ENCODE measurements at regions not wholly inside any gene's neighbourhood (a gene's known extent, or its start where the extent isn't known, plus 50 kb on each side); places are given as distances from the start of the nearest gene placed in this dataset.

- intact Hi-C loops (cut with micrococcal nuclease) = loop anchor here (5.0 kb wide), 1 partner anchor 98 kb away; no protein-coding TSS in a partner anchor
- no peaks in the 10 kb centered on the region for H3K4me1 Mint-ChIP-seq
- ATAC-seq (ENCODE audit: low read depth) = no peak
- no peaks in the 10 kb centered on the region for H3K9me3 Mint-ChIP-seq
- POLR2A ChIA-PET = no interaction called here
- CTCF ChIA-PET = no interaction called here
- TF ChIP-seq CTCF (IDR thresholded peaks at IDR 0.05) = no peak
- DNase-seq = no peak
- peaks cover 7% of the 10 kb centered on the region for H3K27me3 Mint-ChIP-seq
- no peaks in the 10 kb centered on the region for H3K36me3 Mint-ChIP-seq (ENCODE audit: low read depth)
- no peak overlapping the region for H3K4me3 Mint-ChIP-seq
- no peak overlapping the region for H3K27ac Mint-ChIP-seq
Observed at GRCh38 chr7:94298943-94299342, 95.8 kb upstream of the COL1A2 start.

GRCh38 chr7:94300176-94300835 lies 94.4 kb upstream of the COL1A2 start:
- no peak for TF ChIP-seq CTCF (IDR thresholded peaks at IDR 0.05)
- DNase-seq (no peak), ATAC-seq (ENCODE audit: low read depth) (no peak)
- H3K4me1 Mint-ChIP-seq = no peaks in the 10 kb centered on the region
- peaks cover 7% of the 10 kb centered on the region for H3K27me3 Mint-ChIP-seq
- intact Hi-C loops (cut with micrococcal nuclease) = no loop called here
- H3K9me3 Mint-ChIP-seq = no peaks in the 10 kb centered on the region
- CTCF ChIA-PET = no interaction called here
- POLR2A ChIA-PET = no interaction called here
- no peak overlapping the region for H3K27ac Mint-ChIP-seq
- H3K36me3 Mint-ChIP-seq (ENCODE audit: low read depth) = no peaks in the 10 kb centered on the region
- H3K4me3 Mint-ChIP-seq = no peak overlapping the region

- Mint-ChIP-seq H3K4me1 (no peaks in the 10 kb centered on the region), H3K9me3 (no peaks in the 10 kb centered on the region)
- POLR2A ChIA-PET = no interaction called here
Observed at GRCh38 chr7:94301024-94301586, 93.6 kb upstream of the COL1A2 start.

GRCh38 chr7:94303118-94303517 lies 91.6 kb upstream of the COL1A2 start:
- peaks cover 7% of the 10 kb centered on the region for H3K27me3 Mint-ChIP-seq
- no peak overlapping the region for H3K27ac Mint-ChIP-seq
- H3K9me3 Mint-ChIP-seq = no peaks in the 10 kb centered on the region
- ChIA-PET CTCF (no interaction called here), POLR2A (no interaction called here)
- DNase-seq = no peak
- no peak overlapping the region for H3K4me3 Mint-ChIP-seq
- no peak for ATAC-seq (ENCODE audit: low read depth)
- H3K36me3 Mint-ChIP-seq (ENCODE audit: low read depth) = no peaks in the 10 kb centered on the region
- intact Hi-C loops (cut with micrococcal nuclease) = no loop called here
- no peaks in the 10 kb centered on the region for H3K4me1 Mint-ChIP-seq
- no peak for TF ChIP-seq CTCF (IDR thresholded peaks at IDR 0.05)

More at GRCh38 chr7:94301024-94301586, 93.6 kb upstream of the COL1A2 start:
- CTCF ChIA-PET = no interaction called here
- Mint-ChIP-seq H3K4me3 (no peak overlapping the region), H3K27ac (no peak overlapping the region), H3K27me3 (peaks cover 7% of the 10 kb centered on the region), H3K36me3 (ENCODE audit: low read depth) (no peaks in the 10 kb centered on the region)
- no peak for TF ChIP-seq CTCF (IDR thresholded peaks at IDR 0.05)
- ATAC-seq (ENCODE audit: low read depth) = no peak
- DNase-seq = no peak
- intact Hi-C loops (cut with micrococcal nuclease) = no loop called here

- no peak for TF ChIP-seq CTCF (IDR thresholded peaks at IDR 0.05)
- no peaks in the 10 kb centered on the region for H3K9me3 Mint-ChIP-seq
- no peak for ATAC-seq (ENCODE audit: low read depth)
- no peak for DNase-seq
- intact Hi-C loops (cut with micrococcal nuclease) = no loop called here
- POLR2A ChIA-PET = no interaction called here
- no peaks in the 10 kb centered on the region for H3K4me1 Mint-ChIP-seq
- no peak overlapping the region for H3K4me3 Mint-ChIP-seq
- H3K36me3 Mint-ChIP-seq (ENCODE audit: low read depth) = no peaks in the 10 kb centered on the region
- CTCF ChIA-PET = no interaction called here
- H3K27me3 Mint-ChIP-seq = peaks cover 3% of the 10 kb centered on the region
- H3K27ac Mint-ChIP-seq = no peak overlapping the region
Observed at GRCh38 chr7:94303695-94304094, 91.0 kb upstream of the COL1A2 start.
